Fibroblast of mammary gland (primary cell): ENCODE measurements at regions not wholly inside any gene's neighbourhood (a gene's known extent, or its start where the extent isn't known, plus 50 kb on each side); places are given as distances from the start of the nearest gene placed in this dataset.
"Not testable (repeated sequence)": the region's sequence is repeated elsewhere in the genome, so short reads cannot be mapped to it uniquely, and the experiment has no call there.

Experiments
- DNase-seq: peaks from one replicate; pipeline ENCODE4 v3.0.0-alpha.2; 2010; ENCODE audit warnings: low read depth
- H3K4me3 ChIP-seq: 2 replicates; pipeline ENCODE4 v1.5.1; 2011; ENCODE audit warnings: low read depth, mild to moderate bottlenecking, low read length, moderate library complexity; ENCODE audit not compliant: control insufficient read depth
- CTCF ChIP-seq: conservative IDR thresholded peaks from 2 replicates; pipeline ENCODE4 v1.5.1; 2011; ENCODE audit warnings: low read depth, low read length, inconsistent platforms; ENCODE audit not compliant: control insufficient read depth, insufficient read depth

DNA sequence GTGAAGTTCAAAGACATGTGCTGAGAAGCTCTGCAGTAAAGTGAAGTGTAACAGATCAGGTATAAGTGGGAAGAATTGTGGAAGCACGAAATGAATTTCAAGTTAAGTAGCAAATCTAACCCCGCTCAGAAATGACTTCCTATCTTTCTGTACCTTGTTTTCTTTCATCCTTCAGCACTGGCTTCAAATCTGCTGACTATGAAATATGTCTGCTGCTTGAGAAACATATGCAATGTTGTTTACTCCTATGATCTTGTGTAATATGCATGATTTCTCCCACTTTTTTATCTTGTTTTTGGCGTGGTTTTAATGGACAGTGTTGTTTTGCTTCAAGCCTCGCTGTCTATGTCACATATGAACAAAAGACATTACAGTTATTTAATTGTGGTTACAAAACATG lies 545.3 kb upstream of the NCAM2 start:
- no peak for DNase-seq
- no peak for TF ChIP-seq CTCF
- H3K4me3 ChIP-seq = no peak overlapping the region

- H3K4me3 ChIP-seq = no peak overlapping the region
- no peak for TF ChIP-seq CTCF
- peak; percentile 8 for DNase-seq
Observed at GRCh38 chr21:20459838-20460237, 538.4 kb upstream of the NCAM2 start.

- DNase-seq = no peak
- no peak overlapping the region for H3K4me3 ChIP-seq
- TF ChIP-seq CTCF = no peak
Observed at GRCh38 chr21:20463362-20463761, 534.8 kb upstream of the NCAM2 start.

DNA sequence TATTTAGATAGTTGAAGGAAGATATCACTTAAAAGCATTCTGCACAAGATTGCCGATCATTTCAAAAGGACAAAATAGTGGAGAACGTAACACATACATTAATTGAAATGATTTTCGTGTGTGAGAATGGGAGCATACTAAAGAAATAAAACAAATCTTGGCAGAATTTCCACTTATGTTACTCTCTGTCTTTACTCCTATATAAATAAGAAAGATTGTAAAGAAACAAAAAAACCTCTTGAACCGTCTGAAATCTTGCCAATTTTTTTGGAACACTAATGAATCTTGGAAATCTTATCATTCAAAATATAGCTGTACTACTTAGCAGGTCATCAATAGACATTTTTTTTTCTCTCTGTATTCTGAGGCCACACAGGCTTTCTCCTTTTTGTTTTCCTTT lies 528.8 kb upstream of the NCAM2 start:
- no peak for DNase-seq
- TF ChIP-seq CTCF = no peak
- H3K4me3 ChIP-seq = no peak overlapping the region

DNA sequence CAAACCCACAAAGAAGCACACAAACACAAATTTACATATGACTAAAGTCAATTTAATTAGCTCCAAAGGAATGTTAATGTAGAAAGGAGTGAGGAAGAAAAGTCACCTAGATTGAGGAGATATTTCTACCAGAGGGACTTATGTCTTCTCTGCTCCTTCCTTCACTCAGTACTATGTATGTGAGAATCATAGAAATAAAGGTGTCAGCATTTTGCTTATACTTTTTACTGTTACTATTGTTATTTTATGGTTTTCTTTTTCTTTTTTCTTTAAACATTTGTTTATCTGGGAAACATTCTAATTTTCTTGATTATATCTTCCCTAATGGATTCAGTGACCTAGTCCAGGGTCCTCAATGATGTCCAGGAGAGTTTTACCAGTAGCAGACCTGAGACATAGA lies 511.9 kb upstream of the NCAM2 start:
- no peak for DNase-seq
- no peak for TF ChIP-seq CTCF
- no peak overlapping the region for H3K4me3 ChIP-seq

DNA sequence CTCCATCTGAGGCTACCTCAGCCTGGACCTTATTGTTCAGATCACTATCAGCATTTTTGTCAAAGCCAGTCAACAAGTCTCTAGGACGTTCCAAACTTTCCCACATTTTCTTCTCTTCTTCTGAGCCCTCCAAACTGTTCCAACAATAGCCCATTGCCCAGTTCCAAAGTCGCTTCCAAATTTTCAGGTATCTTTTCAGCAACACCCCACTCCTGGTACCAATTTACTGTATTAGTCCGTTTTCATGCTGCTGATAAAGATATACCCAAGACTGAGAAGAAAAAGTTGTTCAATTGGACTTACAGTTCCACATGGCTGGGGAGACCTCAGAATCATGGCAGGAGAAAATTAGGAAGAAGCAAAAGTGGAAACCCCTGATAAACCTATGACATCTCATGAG lies 495.3 kb upstream of the NCAM2 start:
- not testable (repeated sequence) for H3K4me3 ChIP-seq, DNase-seq

DNA sequence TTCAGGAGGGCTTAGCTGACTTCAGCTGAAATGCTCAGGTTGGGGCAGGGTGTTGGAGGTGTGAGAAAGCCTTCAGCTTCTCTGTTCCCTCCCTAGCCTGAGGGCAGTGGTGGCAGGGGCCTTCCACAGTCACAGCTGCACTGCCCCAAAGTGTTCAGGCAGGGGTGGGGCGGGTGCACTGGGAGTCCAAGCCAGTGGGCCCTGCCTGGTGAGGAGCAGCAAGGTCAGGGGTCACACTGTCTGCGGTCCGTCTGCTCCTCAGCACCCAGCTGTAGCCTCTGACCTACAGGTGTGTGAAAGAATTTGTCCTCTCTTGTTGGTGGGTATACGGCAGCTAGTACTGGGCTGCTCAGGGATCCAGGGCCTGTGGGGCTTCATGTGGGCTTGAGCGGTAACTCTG lies 490.4 kb upstream of the NCAM2 start:
- H3K4me3 ChIP-seq = no peak overlapping the region
- no peak for DNase-seq
- no peak for TF ChIP-seq CTCF

GRCh38 chr21:20511216-20511880 lies 486.9 kb upstream of the NCAM2 start:
- H3K4me3 ChIP-seq = no peak overlapping the region
- no peak for TF ChIP-seq CTCF
- DNase-seq = no peak
